Spleen (tissue), 11 donors: ENCODE measurements at regions not wholly inside any gene's neighbourhood (a gene's known extent, or its start where the extent isn't known, plus 50 kb on each side); places are given as distances from the start of the nearest gene placed in this dataset.
"Not testable (repeated sequence)": the region's sequence is repeated elsewhere in the genome, so short reads cannot be mapped to it uniquely, and the experiment has no call there.

Experiments used
- DNase-seq: peaks from one replicate; pipeline ENCODE4 v3.0.0-alpha.2; 2020
- H3K27ac ChIP-seq, 8 donors: fragments of 200-600 bp; sonication (generic) in 7 of 8; 1 replicate in 4 of 8; 2 replicates in 4 of 8; pipeline versions ENCODE4 v1.5.0 to v1.8.0; 2016 to 2021; ENCODE audit warnings: inconsistent platforms in 4 of 8, mild to moderate bottlenecking in 4 of 8, moderate library complexity in 1 of 8
- H3K27me3 ChIP-seq, 7 donors: fragments of 200-600 bp; sonication (generic) in 6 of 7; replicated peaks in 1 of 7; 1 replicate in 4 of 7; 2 replicates in 3 of 7; pipeline versions ENCODE4 v1.5.0 to v1.8.0; 2016 to 2021; ENCODE audit warnings: inconsistent platforms in 3 of 7, mild to moderate bottlenecking in 1 of 7
- H3K36me3 ChIP-seq, 6 donors: fragments of 200-600 bp; sonication (generic) in 5 of 6; 1 replicate in 4 of 6; 2 replicates in 2 of 6; pipeline versions ENCODE4 v1.5.0 to v1.8.0; 2016 to 2021; ENCODE audit warnings: inconsistent platforms in 2 of 6
- H3K4me1 ChIP-seq, 6 donors: fragments of 200-600 bp; sonication (generic) in 5 of 6; 1 replicate in 3 of 6; 2 replicates in 3 of 6; pipeline versions ENCODE4 v1.5.0 to v1.8.0; 2016 to 2021; ENCODE audit warnings: inconsistent platforms in 3 of 6
- H3K4me3 ChIP-seq, 8 donors: fragments of 200-600 bp; sonication (generic) in 7 of 8; 1 replicate in 4 of 8; 2 replicates in 4 of 8; pipeline versions ENCODE4 v1.5.0 to v1.8.0; 2016 to 2021; ENCODE audit warnings: inconsistent platforms in 4 of 8, mild to moderate bottlenecking in 4 of 8, moderate library complexity in 2 of 8
- H3K9me3 ChIP-seq, 8 donors: fragments of 200-600 bp; sonication (generic) in 7 of 8; 1 replicate in 4 of 8; 2 replicates in 4 of 8; pipeline versions ENCODE4 v1.5.0 to v1.8.0; 2016 to 2021; ENCODE audit warnings: inconsistent platforms in 4 of 8
- CTCF ChIP-seq, 11 experiments: fragments of 200-600 bp in 7 of 11; fragments of 450-650 bp in 4 of 11; sonication (generic) in 4 of 11; IDR thresholded peaks in 8 of 11; conservative IDR thresholded peaks in 3 of 11; 1 replicate in 7 of 11; 2 replicates in 4 of 11; pipeline versions ENCODE4 v1.4.0 to v1.8.0; 2016 to 2021; ENCODE audit warnings: antibody characterized with exemption in 11 of 11, inconsistent platforms in 4 of 11, mild to moderate bottlenecking in 1 of 11
- POLR2A ChIP-seq, 3 donors: fragments of 450-650 bp; IDR thresholded peaks; one replicate each; pipeline ENCODE4 v1.5.1; 2017; ENCODE audit warnings: antibody characterized with exemption in 3 of 3, mild to moderate bottlenecking in 1 of 3
- POLR2AphosphoS5 ChIP-seq, 3 donors: sonication (generic); formaldehyde crosslinking; IDR thresholded peaks; one replicate each; pipeline ENCODE4 v1.5.1; 2017; ENCODE audit warnings: antibody characterized with exemption in 3 of 3
- WGBS, 5 donors: extraction: QIAGEN DNeasy Blood & Tissue Kit in 3 of 5; methylation state at CpG; one replicate each; pipeline versions ENCODE4 v1.1.5 to v1.1.7; 2013 to 2018; 5-methylcytosine and 5-hydroxymethylcytosine counted together
- intact Hi-C: fragments of 100-400 bp; cut with DNase I; formaldehyde crosslinking; loops from one replicate; pipeline ENCODE4 v1.15.0; 2023; ENCODE audit warnings: low total_unique reads
- donor health status: healthy with polysubstance abuse.
- donor health status: DM: no; HTN: no; CAD: no; lungs with moderate emphysema.
- donor health status: DM: no; HTN: no; CAD: no.
- donor health status: Bipolar disorder and iron deficiency.
- donor health status: healthy.
- donor health status: DM: no; HTN: no; CAD: no.
- donor health status: DM: yes; HTN: yes; CAD: no.

- Histone ChIP-seq H3K27me3 (no peaks in the 10 kb centered on the region), H3K27ac (no peak overlapping the region), H3K36me3 (no peaks in the 10 kb centered on the region), H3K4me3 (no peak overlapping the region), H3K4me1 (no peaks in the 10 kb centered on the region), H3K9me3 (peaks cover 0 to 41% (median 19%) of the 10 kb centered on the region in 8 donors)
- intact Hi-C loops: no loop called here
- no peak for TF ChIP-seq POLR2AphosphoS5 (IDR thresholded peaks at IDR 0.05)
- TF ChIP-seq CTCF (IDR thresholded peaks at IDR 0.05 in 8 of 11, conservative IDR thresholded peaks at IDR 0.05 in 3 of 11): no peak
- no peak for TF ChIP-seq POLR2A (IDR thresholded peaks at IDR 0.05)
- no peak for DNase-seq
Observed at GRCh38 chr7:120064565-120064964, 208.4 kb upstream of the KCND2 start.

- H3K4me1 ChIP-seq, H3K27me3 ChIP-seq, H3K36me3 ChIP-seq, DNase-seq, intact Hi-C loops, H3K27ac ChIP-seq, H3K4me3 ChIP-seq: not testable (repeated sequence)
- peaks cover 0 to 52% (median 22%) of the 10 kb centered on the region in 8 donors for H3K9me3 ChIP-seq
Observed at GRCh38 chr7:120066898-120067297, 206.1 kb upstream of the KCND2 start.

GRCh38 chr7:120070201-120070600, 202.8 kb upstream of the KCND2 start:
- no peaks in the 10 kb centered on the region for H3K36me3 ChIP-seq
- no peaks in the 10 kb centered on the region for H3K4me1 ChIP-seq
- H3K27me3 ChIP-seq: no peaks in the 10 kb centered on the region
- 57 to 79% (median 73%) methylated on average over 1 of the region's 1 CpG for WGBS, 5 donors
- TF ChIP-seq CTCF (IDR thresholded peaks at IDR 0.05 in 8 of 11, conservative IDR thresholded peaks at IDR 0.05 in 3 of 11) (no peak), POLR2AphosphoS5 (IDR thresholded peaks at IDR 0.05) (no peak), POLR2A (IDR thresholded peaks at IDR 0.05) (no peak)
- peaks cover 0 to 49% (median 22%) of the 10 kb centered on the region in 8 donors for H3K9me3 ChIP-seq
- intact Hi-C loops: no loop called here
- no peak for DNase-seq
- H3K4me3 ChIP-seq: no peak overlapping the region
- no peak overlapping the region for H3K27ac ChIP-seq

DNA sequence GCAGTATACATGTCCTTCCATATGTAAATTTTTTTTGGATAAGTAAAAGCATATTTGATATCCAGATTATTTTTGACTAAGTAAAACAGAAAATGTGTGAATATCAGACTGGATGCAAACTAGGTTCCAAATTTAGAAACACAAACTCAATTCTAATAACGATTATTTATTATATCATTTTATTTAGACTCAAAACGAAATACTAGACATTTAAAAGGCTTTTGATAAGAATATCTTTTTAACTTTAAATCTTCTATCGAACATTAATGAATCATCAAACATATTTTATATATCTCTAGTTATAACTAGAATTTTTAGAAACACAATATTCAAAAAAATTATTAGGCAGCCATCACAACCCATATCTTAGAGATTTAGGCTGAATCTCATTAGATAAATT, 195.2 kb upstream of the KCND2 start:
- Histone ChIP-seq H3K9me3 (no peaks in the 10 kb centered on the region), H3K36me3 (no peaks in the 10 kb centered on the region), H3K27me3 (no peaks in the 10 kb centered on the region), H3K4me1 (no peaks in the 10 kb centered on the region), H3K4me3 (no peak overlapping the region), H3K27ac (no peak overlapping the region)
- 63 to 73% (median 69%) methylated on average over 3 of the region's 3 CpGs for WGBS, 5 donors
- TF ChIP-seq CTCF (IDR thresholded peaks at IDR 0.05 in 8 of 11, conservative IDR thresholded peaks at IDR 0.05 in 3 of 11): no peak
- TF ChIP-seq POLR2A (IDR thresholded peaks at IDR 0.05): no peak
- TF ChIP-seq POLR2AphosphoS5 (IDR thresholded peaks at IDR 0.05): no peak
- no peak for DNase-seq
- intact Hi-C loops: no loop called here

GRCh38 chr7:120079022-120079421, 194.0 kb upstream of the KCND2 start:
- Histone ChIP-seq H3K9me3 (peaks cover 0 to 3% (median 0%) of the 10 kb centered on the region in 8 donors), H3K4me3 (no peak overlapping the region), H3K27me3 (no peaks in the 10 kb centered on the region), H3K4me1 (no peaks in the 10 kb centered on the region), H3K27ac (no peak overlapping the region), H3K36me3 (no peaks in the 10 kb centered on the region)
- WGBS, 5 donors: 39 to 77% (median 67%) methylated on average over 1 of the region's 1 CpG
- intact Hi-C loops: no loop called here
- no peak for DNase-seq
- TF ChIP-seq CTCF (IDR thresholded peaks at IDR 0.05 in 8 of 11, conservative IDR thresholded peaks at IDR 0.05 in 3 of 11): no peak
- TF ChIP-seq POLR2A (IDR thresholded peaks at IDR 0.05): no peak
- no peak for TF ChIP-seq POLR2AphosphoS5 (IDR thresholded peaks at IDR 0.05)
